ENCODE measurements at regions not wholly inside any gene's neighbourhood (a gene's known extent, or its start where the extent isn't known, plus 50 kb on each side); places are given as distances from the start of the nearest gene placed in this dataset.

- H2BK20ac ChIP-seq (ENCODE audit: low read length) = no peak overlapping the region
- no peak for TF ChIP-seq USF2 (IDR thresholded peaks at IDR 0.05; ENCODE audit: low read length)
- TF ChIP-seq TAF7 (optimal IDR thresholded peaks at IDR 0.05; ENCODE audit: borderline replicate concordance, low read depth, low read length) = no peak
- TF ChIP-seq SP2 (IDR thresholded peaks at IDR 0.05; ENCODE audit: low read length) = no peak
- TF ChIP-seq POLR2AphosphoS5 (IDR thresholded peaks at IDR 0.05; ENCODE audit: low read depth, low read length) = no peak
- no peak for TF ChIP-seq JUN (IDR thresholded peaks at IDR 0.05; ENCODE audit: low read depth, low read length)
- TF ChIP-seq E2F6 (IDR thresholded peaks at IDR 0.05) = no peak
- no peak for TF ChIP-seq SP1 (IDR thresholded peaks at IDR 0.05; ENCODE audit: low read depth, low read length)
- TF ChIP-seq TEAD4 (IDR thresholded peaks at IDR 0.05; ENCODE audit: low read depth, low read length) = no peak
- TF ChIP-seq BCL11A (IDR thresholded peaks at IDR 0.05; ENCODE audit: low read depth in 2 of 2, low read length in 2 of 2) = no peak
- TF ChIP-seq RNF2 (IDR thresholded peaks at IDR 0.05; ENCODE audit: borderline replicate concordance, low read depth, low read length, missing control alignments, poor library complexity, severe bottlenecking) = no peak
- no peak for TF ChIP-seq KDM5A (IDR thresholded peaks at IDR 0.05; ENCODE audit: low read length)
- no peak for DNase-seq (ENCODE audit: low read depth in 1 of 2, low spot score in 2 of 2)
- no peaks in the 10 kb centered on the region for H3K4me1 ChIP-seq (replicated peaks in 1 of 4; ENCODE audit: control insufficient read depth in 3 of 4, insufficient read depth in 4 of 4, low read length in 3 of 4)
- H4K5ac ChIP-seq (ENCODE audit: insufficient read length, low read depth, low read length) = no peak overlapping the region
- H4K8ac ChIP-seq (ENCODE audit: extremely low read depth, insufficient read depth, low read length) = no peak overlapping the region
- H2BK12ac ChIP-seq (ENCODE audit: low read depth, low read length) = no peak overlapping the region
- H2AFZ ChIP-seq (ENCODE audit: low read length) = no peak overlapping the region
- H3K4ac ChIP-seq (replicated peaks; ENCODE audit: insufficient read length, low read depth, low read length) = no peak overlapping the region
- 88% methylated on average over 7 of the region's 7 CpGs; no CpG with 5 or more reads in 1 of the 2 experiments for WGBS, 2 experiments (ENCODE audit: extremely low coverage in 1 of 2, insufficient coverage in 1 of 2, insufficient read length in 1 of 2, insufficient replicate concordance in 2 of 2, low coverage in 1 of 2, low lambda C conversion rate in 2 of 2, missing lambda C conversion rate in 1 of 2)
- H3K23me2 ChIP-seq (ENCODE audit: low read depth, low read length) = no peaks in the 10 kb centered on the region
- no peak overlapping the region for H3K56ac ChIP-seq (replicated peaks; ENCODE audit: insufficient read length, low read depth, low read length)
- H3K9me3 ChIP-seq (ENCODE audit: insufficient read depth in 2 of 2, low read depth in 1 of 2, low read length in 1 of 2) = no peaks in the 10 kb centered on the region
- H3K27ac ChIP-seq (ENCODE audit: low read depth, low read length) = no peak overlapping the region
- H2BK5ac ChIP-seq (ENCODE audit: low read depth, low read length) = no peak overlapping the region
- no peaks in the 10 kb centered on the region for H3K79me1 ChIP-seq (ENCODE audit: low read depth, low read length)
- no peak for FAIRE-seq
- H3K23ac ChIP-seq (ENCODE audit: insufficient read length) = no peak overlapping the region
- ChIA-PET POLR2A (ENCODE audit: partially characterized antibody) (no interaction called here), CTCF (ENCODE audit: partially characterized antibody) (no interaction called here)
- H4K91ac ChIP-seq (replicated peaks; ENCODE audit: insufficient read length, low read length) = no peak overlapping the region
- no peak overlapping the region for H3K18ac ChIP-seq (ENCODE audit: extremely low read depth, low read length)
- no peak overlapping the region for H3K4me3 ChIP-seq (ENCODE audit: extremely low read depth in 1 of 4, insufficient read depth in 2 of 4, low read depth in 3 of 4, low read length in 4 of 4)
- H3K27me3 ChIP-seq (replicated peaks in 1 of 4; ENCODE audit: control insufficient read depth in 3 of 4, extremely low read depth in 1 of 4, insufficient read depth in 3 of 4, low read length in 3 of 4) = no peaks in the 10 kb centered on the region
- H3K79me2 ChIP-seq (ENCODE audit: control insufficient read depth in 1 of 2, insufficient read depth in 2 of 2, low read length in 2 of 2) = no peaks in the 10 kb centered on the region
- no peaks in the 10 kb centered on the region for H4K20me1 ChIP-seq (replicated peaks in 1 of 2; ENCODE audit: control insufficient read depth in 1 of 2, insufficient read depth in 2 of 2, low read length in 2 of 2)
- H3K9ac ChIP-seq (replicated peaks in 1 of 4; ENCODE audit: extremely low read depth in 1 of 4, low read depth in 3 of 4, low read length in 3 of 4) = no peak overlapping the region
- no peak overlapping the region for H3K4me2 ChIP-seq (ENCODE audit: insufficient read depth in 1 of 2, low read depth in 2 of 2, low read length in 2 of 2)
- no peak overlapping the region for H2AK5ac ChIP-seq (ENCODE audit: low read depth, low read length)
- H3K36me3 ChIP-seq (ENCODE audit: control insufficient read depth in 2 of 4, insufficient read depth in 4 of 4, low read length in 3 of 4) = no peaks in the 10 kb centered on the region
- H3K14ac ChIP-seq (ENCODE audit: insufficient read length) = no peak overlapping the region
- no peak overlapping the region for H2BK15ac ChIP-seq (ENCODE audit: low read length)
- H2BK120ac ChIP-seq (replicated peaks; ENCODE audit: low read depth, low read length) = no peak overlapping the region
These were observed 1458.7 kb downstream of the AACS start for GRCh38 chr12:126523891-126524290.
